Esophagus muscularis mucosa (tissue), 4 donors: ENCODE measurements at regions not wholly inside any gene's neighbourhood (a gene's known extent, or its start where the extent isn't known, plus 50 kb on each side); places are given as distances from the start of the nearest gene placed in this dataset.
"Not testable (repeated sequence)": the region's sequence is repeated elsewhere in the genome, so short reads cannot be mapped to it uniquely, and the experiment has no call there.

Experiments
- DNase-seq: peaks from one replicate; pipeline ENCODE4 v3.0.0-alpha.2; 2017; ENCODE audit errors: extremely low spot score
- H3K27ac ChIP-seq, 4 donors: fragments of 200-600 bp; sonication (generic); replicated peaks in 1 of 4; 1 replicate in 3 of 4; 2 replicates in 1 of 4; pipeline ENCODE4 v1.5.1; 2016 to 2019; ENCODE audit warnings: mild to moderate bottlenecking in 1 of 4
- H3K27me3 ChIP-seq, 4 donors: fragments of 200-600 bp; sonication (generic); one replicate each; pipeline versions ENCODE4 v1.5.1 to v1.6.0; 2016 to 2019
- H3K36me3 ChIP-seq, 4 donors: fragments of 200-600 bp; sonication (generic); one replicate each; pipeline ENCODE4 v1.5.1; 2016 to 2019
- H3K4me1 ChIP-seq, 4 donors: fragments of 200-600 bp; sonication (generic); one replicate each; pipeline ENCODE4 v1.5.1; 2016 to 2019
- H3K4me3 ChIP-seq, 4 donors: fragments of 200-600 bp; sonication (generic); 1 replicate in 2 of 4; 2 replicates in 2 of 4; pipeline ENCODE4 v1.5.1; 2016 to 2019; ENCODE audit warnings: mild to moderate bottlenecking in 4 of 4, moderate library complexity in 1 of 4
- H3K9me3 ChIP-seq, 4 donors: fragments of 200-600 bp; sonication (generic); 1 replicate in 3 of 4; 2 replicates in 1 of 4; pipeline ENCODE4 v1.5.1; 2016 to 2019
- CTCF ChIP-seq, 3 experiments: fragments of 200-600 bp in 2 of 3; fragments of 450-650 bp in 1 of 3; sonication (generic) in 2 of 3; IDR thresholded peaks; one replicate each; pipeline ENCODE4 v1.5.1; 2017 to 2019; ENCODE audit warnings: antibody characterized with exemption in 3 of 3, mild to moderate bottlenecking in 2 of 3, moderate library complexity in 1 of 3
- EP300 ChIP-seq: sonication (generic); formaldehyde crosslinking; IDR thresholded peaks from one replicate; pipeline ENCODE4 v1.6.1; 2017; ENCODE audit warnings: antibody characterized with exemption
- POLR2A ChIP-seq: fragments of 450-650 bp; IDR thresholded peaks from one replicate; pipeline ENCODE4 v1.6.1; 2017; ENCODE audit warnings: antibody characterized with exemption, moderate library complexity, mild to moderate bottlenecking, low read depth
- POLR2AphosphoS5 ChIP-seq, 2 donors: sonication (generic); formaldehyde crosslinking; IDR thresholded peaks; one replicate each; pipeline ENCODE4 v1.6.1; 2017; ENCODE audit warnings: antibody characterized with exemption in 2 of 2
- WGBS: methylation state at CpG from one replicate; pipeline ENCODE4 v1.1.5; 2018; 5-methylcytosine and 5-hydroxymethylcytosine counted together
- intact Hi-C: fragments of 100-400 bp; cut with DNase I; formaldehyde crosslinking; loops from one replicate; pipeline ENCODE4 v1.15.1; 2023

- no peaks in the 10 kb centered on the region for H3K36me3 ChIP-seq
- H3K4me3 ChIP-seq = no peak overlapping the region
- no peak overlapping the region for H3K27ac ChIP-seq
- H3K27me3 ChIP-seq = no peaks in the 10 kb centered on the region
- no peak for DNase-seq
- H3K9me3 ChIP-seq = no peaks in the 10 kb centered on the region
- no peak for TF ChIP-seq CTCF (IDR thresholded peaks at IDR 0.05)
- TF ChIP-seq EP300 = no peak
- TF ChIP-seq POLR2AphosphoS5 (IDR thresholded peaks at IDR 0.05) = no peak
- TF ChIP-seq POLR2A = no peak
- peaks cover 0 to 6% (median 0%) of the 10 kb centered on the region in 4 donors for H3K4me1 ChIP-seq
- intact Hi-C loops = no loop called here
- 98% methylated on average over 4 of the region's 4 CpGs for WGBS
Observed at GRCh38 chr6:140007525-140007924, 633.1 kb upstream of the CITED2 start.

- WGBS = 59% methylated on average over 1 of the region's 1 CpG
- DNase-seq = no peak
Observed at GRCh38 chr6:140003217-140003616, 628.8 kb upstream of the CITED2 start.

GRCh38 chr6:140002396-140003022 lies 628.1 kb upstream of the CITED2 start:
- TF ChIP-seq POLR2A (no peak), CTCF (IDR thresholded peaks at IDR 0.05) (no peak), POLR2AphosphoS5 (IDR thresholded peaks at IDR 0.05) (no peak), EP300 (no peak)
- intact Hi-C loops = no loop called here
- H3K4me3 ChIP-seq = no peak overlapping the region
- H3K27me3 ChIP-seq = no peaks in the 10 kb centered on the region
- no peak for DNase-seq
- 72% methylated on average over 4 of the region's 4 CpGs for WGBS
- no peaks in the 10 kb centered on the region for H3K4me1 ChIP-seq
- no peaks in the 10 kb centered on the region for H3K9me3 ChIP-seq
- no peak overlapping the region for H3K27ac ChIP-seq
- no peaks in the 10 kb centered on the region for H3K36me3 ChIP-seq

More at GRCh38 chr6:140003217-140003616, 628.8 kb upstream of the CITED2 start:
- no peaks in the 10 kb centered on the region for H3K27me3 ChIP-seq
- intact Hi-C loops = no loop called here
- H3K4me1 ChIP-seq = no peaks in the 10 kb centered on the region
- no peak overlapping the region for H3K4me3 ChIP-seq
- no peaks in the 10 kb centered on the region for H3K9me3 ChIP-seq
- no peak overlapping the region for H3K27ac ChIP-seq
- TF ChIP-seq CTCF (IDR thresholded peaks at IDR 0.05) (no peak), POLR2AphosphoS5 (IDR thresholded peaks at IDR 0.05) (no peak), POLR2A (no peak), EP300 (no peak)
- no peaks in the 10 kb centered on the region for H3K36me3 ChIP-seq

GRCh38 chr6:140001821-140002341 lies 627.4 kb upstream of the CITED2 start:
- Histone ChIP-seq H3K4me3 (no peak overlapping the region), H3K4me1 (no peaks in the 10 kb centered on the region), H3K27me3 (no peaks in the 10 kb centered on the region), H3K36me3 (no peaks in the 10 kb centered on the region), H3K27ac (no peak overlapping the region), H3K9me3 (no peaks in the 10 kb centered on the region)
- DNase-seq = no peak
- 69% methylated on average over 5 of the region's 5 CpGs for WGBS
- intact Hi-C loops = no loop called here
- no peak for TF ChIP-seq CTCF (IDR thresholded peaks at IDR 0.05)
- no peak for TF ChIP-seq EP300
- TF ChIP-seq POLR2A = no peak
- TF ChIP-seq POLR2AphosphoS5 (IDR thresholded peaks at IDR 0.05) = no peak

- H3K4me3 ChIP-seq = no peak overlapping the region
- H3K4me1 ChIP-seq = no peaks in the 10 kb centered on the region
- 56% methylated on average over 2 of the region's 2 CpGs for WGBS
- no peaks in the 10 kb centered on the region for H3K27me3 ChIP-seq
- intact Hi-C loops = no loop called here
- no peaks in the 10 kb centered on the region for H3K36me3 ChIP-seq
- no peak overlapping the region for H3K27ac ChIP-seq
- TF ChIP-seq POLR2A (no peak), POLR2AphosphoS5 (IDR thresholded peaks at IDR 0.05) (no peak), CTCF (IDR thresholded peaks at IDR 0.05) (no peak), EP300 (no peak)
- H3K9me3 ChIP-seq = no peaks in the 10 kb centered on the region
- DNase-seq = no peak
Observed at GRCh38 chr6:140001005-140001404, 626.6 kb upstream of the CITED2 start.

GRCh38 chr6:139999661-140000060 lies 625.2 kb upstream of the CITED2 start:
- H3K4me1 ChIP-seq, intact Hi-C loops, H3K27me3 ChIP-seq, H3K9me3 ChIP-seq, H3K4me3 ChIP-seq, H3K36me3 ChIP-seq, DNase-seq, H3K27ac ChIP-seq: not testable (repeated sequence)
- 99% methylated on average over 14 of the region's 18 CpGs for WGBS

- H3K4me3 ChIP-seq, H3K27me3 ChIP-seq, H3K4me1 ChIP-seq, H3K27ac ChIP-seq, H3K36me3 ChIP-seq, DNase-seq, intact Hi-C loops, H3K9me3 ChIP-seq: not testable (repeated sequence)
- WGBS = 97% methylated on average over 11 of the region's 11 CpGs
Observed at GRCh38 chr6:139998478-139998877, 624.0 kb upstream of the CITED2 start.
